ENCODE measurements at regions not wholly inside any gene's neighbourhood (a gene's known extent, or its start where the extent isn't known, plus 50 kb on each side); places are given as distances from the start of the nearest gene placed in this dataset.

DNA sequence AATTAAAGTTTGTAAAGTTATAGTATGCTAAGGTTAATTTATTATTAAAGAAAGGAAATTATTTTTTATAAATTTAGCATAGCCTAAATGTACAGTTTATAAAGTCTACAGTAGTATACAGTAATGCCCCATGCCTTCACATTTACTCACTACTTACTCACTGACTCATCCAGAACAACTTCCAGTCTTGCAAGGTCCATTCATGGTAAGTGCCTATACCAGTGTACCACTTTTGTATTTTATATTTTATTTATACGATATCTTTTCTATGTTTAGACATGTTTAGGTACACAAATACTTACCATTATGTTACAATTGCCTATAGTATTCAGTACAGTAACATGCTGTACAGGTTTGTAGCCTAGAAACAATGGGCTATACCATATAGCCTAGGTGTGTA, 95.1 kb upstream of the GRIN2B start:
- TF ChIP-seq EZH2 (IDR thresholded peaks at IDR 0.05; ENCODE audit: low read length): no peak
- TF ChIP-seq, protein P1, sequence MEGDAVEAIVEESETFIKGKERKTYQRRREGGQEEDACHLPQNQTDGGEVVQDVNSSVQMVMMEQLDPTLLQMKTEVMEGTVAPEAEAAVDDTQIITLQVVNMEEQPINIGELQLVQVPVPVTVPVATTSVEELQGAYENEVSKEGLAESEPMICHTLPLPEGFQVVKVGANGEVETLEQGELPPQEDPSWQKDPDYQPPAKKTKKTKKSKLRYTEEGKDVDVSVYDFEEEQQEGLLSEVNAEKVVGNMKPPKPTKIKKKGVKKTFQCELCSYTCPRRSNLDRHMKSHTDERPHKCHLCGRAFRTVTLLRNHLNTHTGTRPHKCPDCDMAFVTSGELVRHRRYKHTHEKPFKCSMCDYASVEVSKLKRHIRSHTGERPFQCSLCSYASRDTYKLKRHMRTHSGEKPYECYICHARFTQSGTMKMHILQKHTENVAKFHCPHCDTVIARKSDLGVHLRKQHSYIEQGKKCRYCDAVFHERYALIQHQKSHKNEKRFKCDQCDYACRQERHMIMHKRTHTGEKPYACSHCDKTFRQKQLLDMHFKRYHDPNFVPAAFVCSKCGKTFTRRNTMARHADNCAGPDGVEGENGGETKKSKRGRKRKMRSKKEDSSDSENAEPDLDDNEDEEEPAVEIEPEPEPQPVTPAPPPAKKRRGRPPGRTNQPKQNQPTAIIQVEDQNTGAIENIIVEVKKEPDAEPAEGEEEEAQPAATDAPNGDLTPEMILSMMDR (optimal IDR thresholded peaks at IDR 0.05 in 1 of 3, IDR thresholded peaks at IDR 0.05 in 1 of 3, conservative IDR thresholded peaks at IDR 0.05 in 1 of 3; ENCODE audit: extremely low read depth in 1 of 3, insufficient read depth in 2 of 3, low read length in 3 of 3): no peak
